GM12891 (cell line): ENCODE measurements at regions not wholly inside any gene's neighbourhood (a gene's known extent, or its start where the extent isn't known, plus 50 kb on each side); places are given as distances from the start of the nearest gene placed in this dataset.

Source experiments
- PAX5 ChIP-seq: IDR thresholded peaks from 2 replicates; pipeline ENCODE4 v1.6.1; 2011; ENCODE audit warnings: low read length, moderate library complexity, mild to moderate bottlenecking; ENCODE audit not compliant: insufficient read depth, severe bottlenecking
- POLR2A ChIP-seq: IDR thresholded peaks from 2 replicates; pipeline ENCODE4 v1.6.1; 2011; ENCODE audit warnings: low read depth, low read length, control low read depth
- POLR2AphosphoS5 ChIP-seq: IDR thresholded peaks from 2 replicates; pipeline ENCODE4 v1.6.1; 2011; ENCODE audit warnings: low read depth, low read length, control low read depth
- SPI1 ChIP-seq: IDR thresholded peaks from 2 replicates; pipeline ENCODE4 v1.6.1; 2011; ENCODE audit warnings: low read depth, low read length, control low read depth

DNA sequence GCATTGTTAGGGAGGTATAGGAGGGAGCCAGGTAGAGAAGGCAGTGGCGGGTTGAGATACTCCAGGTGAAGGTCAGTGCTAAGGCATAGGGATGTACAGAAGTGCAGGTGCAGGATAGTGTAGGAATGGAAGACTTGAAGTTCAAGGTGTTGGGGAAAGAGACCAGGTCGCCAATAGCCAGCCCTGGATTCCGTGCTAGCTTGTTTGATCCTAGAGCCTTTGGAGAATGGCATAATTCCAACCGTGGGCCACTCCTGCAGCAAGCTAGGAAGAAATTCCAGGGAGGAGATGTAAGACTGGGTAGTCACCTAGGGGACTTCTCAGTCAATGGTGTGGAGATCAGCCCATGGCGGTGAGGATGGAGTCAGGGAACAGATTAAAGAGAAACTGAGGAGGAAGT lies 272.7 kb downstream of the RPS24 start:
- TF ChIP-seq POLR2AphosphoS5 (no peak), POLR2A (no peak), PAX5 (no peak), SPI1 (no peak)
